HepG2 (cell line): ENCODE measurements at regions not wholly inside any gene's neighbourhood (a gene's known extent, or its start where the extent isn't known, plus 50 kb on each side); places are given as distances from the start of the nearest gene placed in this dataset.
A peak's percentile ranks its signal among the peaks of the same experiment; 100 is the strongest.

Source experiments
- ATAC-seq: fragments of 200-7000 bp; cut with Tn5 transposase; 3 replicates; pipeline ENCODE4 v1.9.1; 2020; ENCODE audit warnings: mild to moderate bottlenecking, moderate library complexity
- BruUV-seq: library from RNA; stranded (reverse); fragments of 400-500 nt; replicated peaks from 2 replicates; lab custom pipeline; 2021; lab: Mats Ljungman, UMichigan
- CTCF ChIA-PET: fragments of 300-600 bp; formaldehyde crosslinking; extraction: SDS; loops from one replicate; lab custom pipeline; 2021; ENCODE audit warnings: low total read pairs, inconsistent platforms, low intra/inter-chr PET ratio; lab: Yijun Ruan, JAX
- POLR2A ChIA-PET: fragments of 350-600 bp; sonication (Branson Sonifier 250); formaldehyde crosslinking; loops from one replicate; lab custom pipeline; 2020; ENCODE audit warnings: antibody characterized with exemption, inconsistent platforms; lab: Yijun Ruan, JAX
- DNase-seq: peaks from one replicate; pipeline ENCODE4 v3.0.0-alpha.2; 2015; ENCODE audit warnings: low spot score
- FAIRE-seq: peaks from 3 replicates; lab custom pipeline; 2011; peaks lifted over from hg19 to GRCh38; lab: Jason Lieb, UNC
- H2AFZ ChIP-seq: one replicate; pipeline ENCODE4 v1.6.1; 2011; ENCODE audit warnings: low read length, inconsistent platforms
- H3K27ac ChIP-seq: fragments of 300-600 bp; 3 replicates; pipeline ENCODE4 v1.8.0; 2011; ENCODE audit warnings: mixed run types, mild to moderate bottlenecking, mixed read lengths, low read length, inconsistent platforms; ENCODE audit not compliant: insufficient read depth; ENCODE audit errors: extremely low read length
- H3K27me3 ChIP-seq, 2 experiments: fragments of 200-600 bp in 1 of 2; 2 replicates in 1 of 2; 3 replicates in 1 of 2; pipeline versions ENCODE4 v1.6.0 to v1.8.0; 2011; ENCODE audit warnings: low read length in 2 of 2, mild to moderate bottlenecking in 2 of 2, moderate library complexity in 2 of 2, inconsistent platforms in 1 of 2; ENCODE audit not compliant: insufficient read depth in 2 of 2, control insufficient read depth in 1 of 2
- H3K36me3 ChIP-seq, 2 experiments: fragments of 200-600 bp in 1 of 2; replicated peaks in 1 of 2; 2 replicates in 1 of 2; 3 replicates in 1 of 2; pipeline versions ENCODE4 v1.5.1 to v1.8.0; 2011; ENCODE audit warnings: low read length in 2 of 2, inconsistent platforms in 1 of 2; ENCODE audit not compliant: insufficient read depth in 2 of 2, control insufficient read depth in 1 of 2
- H3K4me1 ChIP-seq: 2 replicates; pipeline ENCODE4 v1.5.1; 2012; ENCODE audit warnings: low read length, inconsistent platforms; ENCODE audit not compliant: insufficient read depth
- H3K4me2 ChIP-seq: 2 replicates; pipeline ENCODE4 v1.6.0; 2011; ENCODE audit warnings: low read depth, low read length, inconsistent platforms
- H3K4me3 ChIP-seq, 3 experiments: fragments of 200-600 bp in 1 of 3; sonication (generic), shearing (Covaris generic) in 1 of 3; replicated peaks in 1 of 3; 2 replicates each; pipeline ENCODE4 v1.5.1; 2011 to 2016; ENCODE audit warnings: low read length in 3 of 3, inconsistent platforms in 2 of 3, low read depth in 2 of 3, mild to moderate bottlenecking in 2 of 3, control low read depth in 1 of 3, mixed read lengths in 1 of 3; ENCODE audit not compliant: insufficient read depth in 1 of 3
- H3K79me2 ChIP-seq: one replicate; pipeline ENCODE4 v1.6.1; 2011; ENCODE audit warnings: low read length, inconsistent platforms; ENCODE audit not compliant: insufficient read depth
- H3K9ac ChIP-seq: 2 replicates; pipeline ENCODE4 v1.6.0; 2011; ENCODE audit warnings: mild to moderate bottlenecking, low read depth, low read length, inconsistent platforms; ENCODE audit not compliant: insufficient read depth
- H3K9me3 ChIP-seq: 2 replicates; pipeline ENCODE4 v1.5.1; 2012; ENCODE audit warnings: mild to moderate bottlenecking, low read length
- H4K20me1 ChIP-seq: 2 replicates; pipeline ENCODE4 v1.6.0; 2011; ENCODE audit warnings: inconsistent platforms, mild to moderate bottlenecking, low read length, moderate library complexity; ENCODE audit not compliant: insufficient read depth
- CBFB ChIP-seq: sonication (generic); formaldehyde crosslinking; IDR thresholded peaks from 2 replicates; pipeline ENCODE4 v1.4.0; 2020; ENCODE audit warnings: missing genetic modification reagents
- CBX1 ChIP-seq: IDR thresholded peaks from one replicate; pipeline ENCODE4 v1.6.1; 2016; ENCODE audit warnings: antibody characterized with exemption, low read depth
- DMAP1 ChIP-seq: IDR thresholded peaks from 2 replicates; pipeline ENCODE4 v1.6.1; 2016
- HIVEP1 ChIP-seq: sonication (generic); formaldehyde crosslinking; IDR thresholded peaks from 2 replicates; pipeline ENCODE4 v1.4.0; 2020; ENCODE audit warnings: mild to moderate bottlenecking, missing genetic modification reagents
- HNF4G ChIP-seq, 2 experiments: sonication (generic) in 1 of 2; formaldehyde crosslinking in 1 of 2; IDR thresholded peaks; 2 replicates each; pipeline versions ENCODE4 v1.4.0 to v1.6.1; 2011 to 2020; ENCODE audit warnings: borderline replicate concordance in 2 of 2, low read depth in 2 of 2, mild to moderate bottlenecking in 2 of 2, low read length in 1 of 2, missing genetic modification reagents in 1 of 2, moderate library complexity in 1 of 2
- HNRNPL ChIP-seq: fragments of 200-400 bp; formaldehyde crosslinking; IDR thresholded peaks from 2 replicates; pipeline ENCODE4 v1.6.1; 2017; ENCODE audit warnings: mild to moderate bottlenecking, low read depth, low read length
- KDM1A ChIP-seq: IDR thresholded peaks from 2 replicates; pipeline ENCODE4 v1.6.1; 2016; ENCODE audit warnings: missing compliant biosample characterization
- MZF1 ChIP-seq: sonication (generic); formaldehyde crosslinking; IDR thresholded peaks from 2 replicates; pipeline ENCODE4 v1.8.1; 2023; ENCODE audit warnings: mild to moderate bottlenecking, missing genetic modification reagents, borderline replicate concordance
- POLR2AphosphoS5 ChIP-seq: IDR thresholded peaks from 2 replicates; pipeline ENCODE4 v1.6.1; 2012; ENCODE audit warnings: low read depth, low read length
- PRPF4 ChIP-seq: fragments of 200-400 bp; formaldehyde crosslinking; IDR thresholded peaks from 2 replicates; pipeline ENCODE4 v1.6.1; 2016; ENCODE audit warnings: low read length, low read depth; ENCODE audit not compliant: poor library complexity, severe bottlenecking
- RAD51 ChIP-seq: fragments of 450-650 bp; IDR thresholded peaks from 2 replicates; pipeline ENCODE4 v1.6.1; 2016; ENCODE audit warnings: borderline replicate concordance
- RFXANK ChIP-seq: IDR thresholded peaks from 2 replicates; pipeline ENCODE4 v1.6.1; 2016
- TBX2 ChIP-seq: sonication (generic); formaldehyde crosslinking; IDR thresholded peaks from 2 replicates; pipeline ENCODE4 v1.5.0; 2020; ENCODE audit warnings: missing genetic modification reagents, mild to moderate bottlenecking, borderline replicate concordance
- ZFP41 ChIP-seq: sonication (generic); formaldehyde crosslinking; IDR thresholded peaks from 2 replicates; pipeline ENCODE4 v1.4.0; 2020; ENCODE audit warnings: mild to moderate bottlenecking, missing genetic modification reagents, borderline replicate concordance
- ZNF205 ChIP-seq: IDR thresholded peaks from 2 replicates; pipeline ENCODE4 v1.6.1; 2018; ENCODE audit warnings: missing biosample characterization, missing genetic modification reagents
- ZNF414 ChIP-seq: sonication (generic); formaldehyde crosslinking; IDR thresholded peaks from 2 replicates; pipeline ENCODE4 v1.5.0; 2020; ENCODE audit warnings: missing genetic modification reagents
- ZNF572 ChIP-seq: sonication (generic); formaldehyde crosslinking; IDR thresholded peaks from 2 replicates; pipeline ENCODE4 v1.5.1; 2020; ENCODE audit warnings: mild to moderate bottlenecking, missing genetic modification reagents
- ZNF605 ChIP-seq: sonication (generic); formaldehyde crosslinking; IDR thresholded peaks from 2 replicates; pipeline ENCODE4 v1.8.0; 2022; ENCODE audit warnings: mild to moderate bottlenecking, missing genetic modification reagents
- ZNF746 ChIP-seq: sonication (generic); formaldehyde crosslinking; IDR thresholded peaks from 2 replicates; pipeline ENCODE4 v1.8.0; 2022; ENCODE audit warnings: mild to moderate bottlenecking, missing genetic modification reagents
- ZNF781 ChIP-seq: sonication (generic); formaldehyde crosslinking; IDR thresholded peaks from 2 replicates; pipeline ENCODE4 v1.5.1; 2020; ENCODE audit warnings: borderline replicate concordance, mild to moderate bottlenecking, missing genetic modification reagents; ENCODE audit errors: not compliant biosample characterization
- ZNF891 ChIP-seq: sonication (generic); formaldehyde crosslinking; IDR thresholded peaks from 2 replicates; pipeline ENCODE4 v1.5.0; 2020; ENCODE audit warnings: mild to moderate bottlenecking, missing genetic modification reagents
- WGBS: methylation state at CpG from one replicate; pipeline ENCODE4 v1.1.6; 2017; ENCODE audit warnings: low lambda C conversion rate; 5-methylcytosine and 5-hydroxymethylcytosine counted together
- in situ Hi-C: cut with HindIII; loops from 2 replicates; pipeline ENCODE4 v1.10.0; 2017; ENCODE audit warnings: low pct_unique_long_range_greater_than_20kb; ENCODE audit not compliant: extremely low pct_ligation_motif_present
- intact Hi-C: fragments of 100-400 bp; cut with micrococcal nuclease; formaldehyde crosslinking; loops from one replicate; pipeline ENCODE4 v1.10.0; 2022; ENCODE audit not compliant: unreplicated experiment
- TF ChIP-seq, protein P1 (sequence below): sonication (generic); formaldehyde crosslinking; IDR thresholded peaks from 2 replicates; pipeline ENCODE4 v1.4.0; 2020; ENCODE audit warnings: mild to moderate bottlenecking, missing genetic modification reagents
- TF ChIP-seq, protein P2 (sequence below): sonication (generic); formaldehyde crosslinking; IDR thresholded peaks from 2 replicates; pipeline ENCODE4 v1.4.0; 2020; ENCODE audit warnings: missing genetic modification reagents

DNA sequence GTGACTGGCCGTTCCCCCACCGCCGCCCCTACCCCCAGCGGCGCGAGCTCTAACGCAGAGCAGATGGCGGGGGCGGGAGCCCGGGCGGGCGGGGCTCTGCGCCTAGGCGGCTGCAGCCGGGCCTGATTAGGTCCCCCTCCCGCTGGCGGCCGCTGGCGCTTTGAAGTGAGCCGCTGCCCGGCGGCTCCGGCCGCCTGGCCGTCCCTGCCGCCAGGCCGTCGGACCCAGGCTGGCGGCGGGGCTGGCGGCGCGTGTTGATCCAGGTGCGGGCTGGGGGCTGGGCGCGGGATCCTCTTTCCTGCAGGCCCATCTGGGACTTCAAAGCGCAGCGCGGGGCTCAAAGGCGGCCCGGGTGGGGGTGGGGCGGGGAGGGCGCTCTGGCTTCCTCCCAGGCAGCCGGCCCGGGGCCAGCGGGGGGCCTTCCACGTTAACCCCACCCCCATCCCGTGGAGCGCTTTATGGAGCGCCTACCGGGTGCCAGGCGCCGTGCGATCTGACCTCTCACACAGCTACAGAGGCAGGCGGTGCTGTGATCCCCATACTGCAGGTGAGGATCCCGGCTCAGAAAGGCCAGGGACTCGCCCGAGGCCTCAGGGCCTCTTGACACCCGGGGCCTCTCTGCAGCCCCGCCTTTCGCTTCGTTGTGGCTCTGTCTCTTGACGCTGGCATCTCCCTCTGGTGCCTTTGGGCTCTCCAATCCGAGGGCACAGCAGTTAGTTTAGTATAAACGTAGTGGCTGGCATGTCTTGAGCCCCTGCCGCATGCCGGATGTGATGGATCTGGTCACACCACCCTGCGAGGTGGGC, 80.0 kb upstream of the NKD1 start:
- Histone ChIP-seq H4K20me1 (no peaks in the 10 kb centered on the region), H3K27me3 (no peaks in the 10 kb centered on the region), H3K9me3 (peaks cover 12% of the 10 kb centered on the region), H3K4me1 (peaks cover 91% of the 10 kb centered on the region), H3K4me2 (peak overlapping the region; percentile 57), H3K27ac (peak overlapping the region; percentile 92), H2AFZ (no peak overlapping the region), H3K79me2 (no peaks in the 10 kb centered on the region), H3K9ac (peak overlapping the region; percentile 67), H3K4me3 (peak overlapping the region in 2 of 3 experiments; percentile 11 to 24; a peak in 2 of 6 replicates), H3K36me3 (no peaks in the 10 kb centered on the region)
- 14% methylated on average over 19 of the region's 68 CpGs for WGBS
- DNase-seq: peak; percentile 97
- CTCF ChIA-PET: interaction anchor here (0.8 kb wide), 1 partner anchor 80 kb away, joined by 3 read pairs; no protein-coding TSS in a partner anchor
- POLR2A ChIA-PET: interaction anchor here (0.6 to 9.6 kb wide), 21 partner anchors 8 to 95 kb away, joined by 3 to 66 read pairs (median 4); partner anchors contain the start of gene NKD1
- peak; percentile 28 for FAIRE-seq
- BruUV-seq: no TSS peak
- intact Hi-C loops: loop anchor here (1.0 to 5.0 kb wide), 4 partner anchors 39 to 96 kb away; no protein-coding TSS in a partner anchor
- ATAC-seq: peak; percentile 89
- in situ Hi-C loops: loop anchor here (5.0 kb wide), 2 partner anchors 39 to 79 kb away; partner anchors contain the start of gene NKD1
- peak; percentile 23; the same call in 1 of the 2 replicates for TF ChIP-seq ZNF605 (CRISPR knock-in tag)
- TF ChIP-seq, protein P1, sequence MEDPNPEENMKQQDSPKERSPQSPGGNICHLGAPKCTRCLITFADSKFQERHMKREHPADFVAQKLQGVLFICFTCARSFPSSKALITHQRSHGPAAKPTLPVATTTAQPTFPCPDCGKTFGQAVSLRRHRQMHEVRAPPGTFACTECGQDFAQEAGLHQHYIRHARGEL (CRISPR knock-in tag): no peak
- 0 out of 2 replicates have a peak, but pooled peaks have one; percentile 19 for TF ChIP-seq RFXANK (CRISPR knock-in tag)
- TF ChIP-seq ZFP41 (CRISPR knock-in tag): 0 out of 2 replicates have a peak, but pooled peaks have one; percentile 51
- peak; percentile 79 for TF ChIP-seq ZNF781 (CRISPR knock-in tag)
- TF ChIP-seq DMAP1 (CRISPR knock-in tag): peak; percentile 41; the same call in 1 of the 2 replicates
- TF ChIP-seq MZF1 (CRISPR knock-in tag): peak; percentile 80; the same call in 1 of the 2 replicates
- peak; percentile 97 for TF ChIP-seq ZNF746
- peak; percentile 67 for TF ChIP-seq ZNF891
- TF ChIP-seq CBX1: peak; percentile 92
- peak; percentile 57; the same call in 1 of the 2 replicates for TF ChIP-seq CBFB (CRISPR knock-in tag)
- peak; percentile 98 for TF ChIP-seq HNRNPL
- TF ChIP-seq ZNF205 (CRISPR knock-in tag): peak; percentile 99
- peak; percentile 82 for TF ChIP-seq HNF4G (IDR thresholded peaks at IDR 0.05; ENCODE audit: borderline replicate concordance, low read depth, low read length)
- TF ChIP-seq HNF4G (CRISPR knock-in tag; IDR thresholded peaks at IDR 0.05; ENCODE audit: borderline replicate concordance, low read depth): peak; percentile 72
- TF ChIP-seq KDM1A: peak; percentile 93
- peak; percentile 13; the same call in 1 of the 2 replicates for TF ChIP-seq ZNF572
- peak; percentile 74 for TF ChIP-seq PRPF4
- TF ChIP-seq, protein P2, sequence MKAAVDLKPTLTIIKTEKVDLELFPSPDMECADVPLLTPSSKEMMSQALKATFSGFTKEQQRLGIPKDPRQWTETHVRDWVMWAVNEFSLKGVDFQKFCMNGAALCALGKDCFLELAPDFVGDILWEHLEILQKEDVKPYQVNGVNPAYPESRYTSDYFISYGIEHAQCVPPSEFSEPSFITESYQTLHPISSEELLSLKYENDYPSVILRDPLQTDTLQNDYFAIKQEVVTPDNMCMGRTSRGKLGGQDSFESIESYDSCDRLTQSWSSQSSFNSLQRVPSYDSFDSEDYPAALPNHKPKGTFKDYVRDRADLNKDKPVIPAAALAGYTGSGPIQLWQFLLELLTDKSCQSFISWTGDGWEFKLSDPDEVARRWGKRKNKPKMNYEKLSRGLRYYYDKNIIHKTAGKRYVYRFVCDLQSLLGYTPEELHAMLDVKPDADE: no peak
- no peak; the same call in 1 of the 2 replicates for TF ChIP-seq ZNF414 (CRISPR knock-in tag)
- no peak for TF ChIP-seq RAD51
- peak; percentile 97 for TF ChIP-seq TBX2 (CRISPR knock-in tag)
- TF ChIP-seq POLR2AphosphoS5: peak; percentile 48; the same call in 1 of the 2 replicates
- no peak; the same call in 1 of the 2 replicates for TF ChIP-seq HIVEP1 (CRISPR knock-in tag)
